ENCODE measurements at regions not wholly inside any gene's neighbourhood (a gene's known extent, or its start where the extent isn't known, plus 50 kb on each side); places are given as distances from the start of the nearest gene placed in this dataset.
"Not testable (repeated sequence)": the region's sequence is repeated elsewhere in the genome, so short reads cannot be mapped to it uniquely, and the experiment has no call there.

GRCh38 chr1:29624320-29625083, 388.2 kb downstream of the PTPRU start:
- TF ChIP-seq, protein P1, sequence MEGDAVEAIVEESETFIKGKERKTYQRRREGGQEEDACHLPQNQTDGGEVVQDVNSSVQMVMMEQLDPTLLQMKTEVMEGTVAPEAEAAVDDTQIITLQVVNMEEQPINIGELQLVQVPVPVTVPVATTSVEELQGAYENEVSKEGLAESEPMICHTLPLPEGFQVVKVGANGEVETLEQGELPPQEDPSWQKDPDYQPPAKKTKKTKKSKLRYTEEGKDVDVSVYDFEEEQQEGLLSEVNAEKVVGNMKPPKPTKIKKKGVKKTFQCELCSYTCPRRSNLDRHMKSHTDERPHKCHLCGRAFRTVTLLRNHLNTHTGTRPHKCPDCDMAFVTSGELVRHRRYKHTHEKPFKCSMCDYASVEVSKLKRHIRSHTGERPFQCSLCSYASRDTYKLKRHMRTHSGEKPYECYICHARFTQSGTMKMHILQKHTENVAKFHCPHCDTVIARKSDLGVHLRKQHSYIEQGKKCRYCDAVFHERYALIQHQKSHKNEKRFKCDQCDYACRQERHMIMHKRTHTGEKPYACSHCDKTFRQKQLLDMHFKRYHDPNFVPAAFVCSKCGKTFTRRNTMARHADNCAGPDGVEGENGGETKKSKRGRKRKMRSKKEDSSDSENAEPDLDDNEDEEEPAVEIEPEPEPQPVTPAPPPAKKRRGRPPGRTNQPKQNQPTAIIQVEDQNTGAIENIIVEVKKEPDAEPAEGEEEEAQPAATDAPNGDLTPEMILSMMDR (conservative IDR thresholded peaks at IDR 0.05; ENCODE audit: low read depth, low read length) = no peak
- no peak overlapping the region for H3K4me3 ChIP-seq (ENCODE audit: low read depth, low read length)
- no peak for DNase-seq (ENCODE audit: low read depth)

GRCh38 chr1:29623501-29623900, 387.2 kb downstream of the PTPRU start:
- H3K4me3 ChIP-seq (ENCODE audit: low read depth, low read length) = no peak overlapping the region
- TF ChIP-seq, protein P1 (conservative IDR thresholded peaks at IDR 0.05; ENCODE audit: low read depth, low read length) = no peak
- no peak for DNase-seq (ENCODE audit: low read depth)

- TF ChIP-seq, protein P1 (conservative IDR thresholded peaks at IDR 0.05; ENCODE audit: low read depth, low read length) = no peak
- DNase-seq (ENCODE audit: low read depth) = no peak
- no peak overlapping the region for H3K4me3 ChIP-seq (ENCODE audit: low read depth, low read length)
These were observed 385.6 kb downstream of the PTPRU start for GRCh38 chr1:29621826-29622435.

DNA sequence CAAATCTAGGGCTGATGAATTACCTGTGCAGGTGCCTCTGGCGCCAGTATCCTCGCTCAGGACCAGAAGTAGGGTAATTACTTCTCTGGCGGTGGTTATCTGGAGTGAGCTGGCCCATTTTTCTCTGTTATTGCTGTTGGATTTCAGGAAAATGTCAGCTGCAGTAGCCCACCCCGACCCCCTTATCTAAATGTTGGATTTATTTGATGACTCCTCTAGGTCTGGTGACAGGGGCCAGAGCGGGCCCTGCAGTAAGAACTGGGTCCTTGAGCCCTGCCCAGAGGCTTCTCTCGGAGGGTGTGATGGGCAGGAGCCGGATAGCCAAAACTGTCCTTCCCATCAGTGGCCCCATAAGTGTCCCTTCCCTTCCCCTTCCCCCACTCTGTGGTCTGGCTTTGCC, 384.3 kb downstream of the PTPRU start:
- DNase-seq (ENCODE audit: low read depth) = no peak
- TF ChIP-seq, protein P1 (conservative IDR thresholded peaks at IDR 0.05; ENCODE audit: low read depth, low read length) = no peak
- no peak overlapping the region for H3K4me3 ChIP-seq (ENCODE audit: low read depth, low read length)

- TF ChIP-seq, protein P1 (conservative IDR thresholded peaks at IDR 0.05; ENCODE audit: low read depth, low read length) = no peak
- DNase-seq (ENCODE audit: low read depth) = no peak
- H3K4me3 ChIP-seq (ENCODE audit: low read depth, low read length) = no peak overlapping the region
These were observed 370.9 kb downstream of the PTPRU start for GRCh38 chr1:29607236-29607635.

- not testable (repeated sequence) for DNase-seq (ENCODE audit: low read depth); H3K4me3 ChIP-seq (ENCODE audit: low read depth, low read length)
These were observed 368.5 kb downstream of the PTPRU start for GRCh38 chr1:29604796-29605195.

- DNase-seq (ENCODE audit: low read depth) = no peak
- TF ChIP-seq, protein P1 (conservative IDR thresholded peaks at IDR 0.05; ENCODE audit: low read depth, low read length) = no peak
- H3K4me3 ChIP-seq (ENCODE audit: low read depth, low read length) = no peak overlapping the region
These were observed 367.3 kb downstream of the PTPRU start for GRCh38 chr1:29603622-29604021.

Measured in epithelial cell of proximal tubule (primary cell).